Endothelial cell of umbilical vein (primary cell): ENCODE measurements at regions not wholly inside any gene's neighbourhood (a gene's known extent, or its start where the extent isn't known, plus 50 kb on each side); places are given as distances from the start of the nearest gene placed in this dataset.

Experiments
- BruUV-seq: library from RNA; stranded (reverse); fragments of 400-500 nt; replicated peaks from 2 replicates; lab custom pipeline; 2021; lab: Mats Ljungman, UMichigan
- CTCF ChIA-PET: fragments of 300-600, 350-600 bp; sonication (Branson Sonifier 250); formaldehyde crosslinking; loops from one replicate; lab custom pipeline; 2021; ENCODE audit warnings: antibody characterized with exemption, inconsistent platforms; lab: Charles Lee
- POLR2A ChIA-PET: fragments of 300-600, 350-600 bp; sonication (Branson Sonifier 250); formaldehyde crosslinking; loops from one replicate; lab custom pipeline; 2021; ENCODE audit warnings: antibody characterized with exemption, inconsistent platforms; lab: Charles Lee
- DNase-seq: peaks from one replicate; pipeline ENCODE4 v3.0.0-alpha.2; 2011; ENCODE audit warnings: low read depth, low spot score
- FAIRE-seq: peaks from 2 replicates; lab custom pipeline; 2011; peaks lifted over from hg19 to GRCh38; lab: Jason Lieb, UNC
- H2AFZ ChIP-seq: 2 replicates; pipeline ENCODE4 v1.6.0; 2012; ENCODE audit warnings: low read depth, low read length, control low read depth, inconsistent platforms
- H3K27ac ChIP-seq: 2 replicates; pipeline ENCODE4 v1.5.1; 2011; ENCODE audit warnings: low read depth, mild to moderate bottlenecking, control low read depth, low read length, moderate library complexity; ENCODE audit not compliant: insufficient read depth
- H3K27me3 ChIP-seq, 2 experiments: 2 replicates each; pipeline versions ENCODE4 v1.6.0 to v1.6.1; 2011; ENCODE audit warnings: low read length in 2 of 2, mixed read lengths in 1 of 2; ENCODE audit not compliant: control insufficient read depth in 2 of 2, insufficient read depth in 2 of 2
- H3K36me3 ChIP-seq, 2 experiments: 2 replicates in 1 of 2; 3 replicates in 1 of 2; pipeline ENCODE4 v1.5.1; 2011; ENCODE audit warnings: low read length in 2 of 2, mild to moderate bottlenecking in 1 of 2, moderate library complexity in 1 of 2; ENCODE audit not compliant: control insufficient read depth in 2 of 2, insufficient read depth in 2 of 2; ENCODE audit errors: extremely low read depth in 1 of 2
- H3K4me1 ChIP-seq: 3 replicates; pipeline ENCODE4 v1.5.1; 2011; ENCODE audit warnings: mild to moderate bottlenecking, low read length; ENCODE audit not compliant: control insufficient read depth, insufficient read depth; ENCODE audit errors: extremely low read depth
- H3K4me2 ChIP-seq: 2 replicates; pipeline ENCODE4 v1.6.1; 2011; ENCODE audit warnings: low read length, control low read depth, mixed read lengths; ENCODE audit not compliant: insufficient read depth
- H3K4me3 ChIP-seq, 3 experiments: fragments of 200-600 bp in 1 of 3; sonication (generic), shearing (Covaris generic) in 1 of 3; replicated peaks in 1 of 3; 2 replicates each; pipeline ENCODE4 v1.5.1; 2011 to 2016; ENCODE audit warnings: control low read depth in 3 of 3, low read length in 3 of 3, mild to moderate bottlenecking in 2 of 3, inconsistent platforms in 1 of 3, low read depth in 1 of 3, moderate library complexity in 1 of 3; ENCODE audit not compliant: insufficient read depth in 1 of 3
- H3K79me2 ChIP-seq: 2 replicates; pipeline ENCODE4 v1.6.0; 2012; ENCODE audit warnings: low read length, inconsistent platforms; ENCODE audit not compliant: control insufficient read depth, insufficient read depth
- H3K9ac ChIP-seq: replicated peaks from 2 replicates; pipeline ENCODE3; 2011; ENCODE audit warnings: low read length, control low read depth; ENCODE audit not compliant: insufficient read depth; ENCODE audit errors: extremely low read depth
- H3K9me1 ChIP-seq: replicated peaks from 3 replicates; pipeline ENCODE4 v1.6.0; 2011; ENCODE audit warnings: mild to moderate bottlenecking, low read length; ENCODE audit not compliant: control insufficient read depth, insufficient read depth; ENCODE audit errors: extremely low read depth
- H3K9me3 ChIP-seq: replicated peaks from 2 replicates; pipeline ENCODE4 v1.5.1; 2012; ENCODE audit warnings: low read length, inconsistent platforms; ENCODE audit not compliant: control insufficient read depth, insufficient read depth
- H4K20me1 ChIP-seq: replicated peaks from 2 replicates; pipeline ENCODE3; 2011; ENCODE audit warnings: mild to moderate bottlenecking, low read length; ENCODE audit not compliant: control insufficient read depth, insufficient read depth; ENCODE audit errors: extremely low read depth
- CTCF ChIP-seq, 2 donors: IDR thresholded peaks; 1 replicate in 1 of 2; 2 replicates in 1 of 2; pipeline ENCODE4 v1.5.1; 2011; ENCODE audit warnings: low read length in 2 of 2, mild to moderate bottlenecking in 2 of 2, moderate library complexity in 2 of 2, control low read depth in 1 of 2, inconsistent platforms in 1 of 2, low read depth in 1 of 2; ENCODE audit not compliant: insufficient read depth in 1 of 2; ENCODE audit errors: extremely low read depth in 1 of 2
- EZH2 ChIP-seq: IDR thresholded peaks from 2 replicates; pipeline ENCODE4 v1.6.1; 2012; ENCODE audit warnings: borderline replicate concordance, low read depth, mild to moderate bottlenecking, moderate library complexity, low read length, inconsistent platforms; ENCODE audit not compliant: severe bottlenecking
- FOS ChIP-seq: IDR thresholded peaks from 2 replicates; pipeline ENCODE4 v1.6.1; 2011; ENCODE audit warnings: mild to moderate bottlenecking, low read length, moderate library complexity, borderline replicate concordance; ENCODE audit not compliant: insufficient read depth
- GATA2 ChIP-seq: IDR thresholded peaks from 2 replicates; pipeline ENCODE4 v1.7.0; 2011; ENCODE audit warnings: low read depth, mild to moderate bottlenecking, moderate library complexity, mixed read lengths, low read length; ENCODE audit not compliant: insufficient read length, insufficient read depth
- JUN ChIP-seq: IDR thresholded peaks from 2 replicates; pipeline ENCODE4 v1.6.1; 2011; ENCODE audit warnings: borderline replicate concordance, low read depth; ENCODE audit not compliant: insufficient read length, insufficient read depth
- MAX ChIP-seq: IDR thresholded peaks from 2 replicates; pipeline ENCODE4 v1.6.1; 2011; ENCODE audit not compliant: insufficient read depth, insufficient read length
- MYC ChIP-seq: IDR thresholded peaks from one replicate; pipeline ENCODE4 v1.6.1; 2011; ENCODE audit warnings: mild to moderate bottlenecking, low read depth, low read length
- POLR2A ChIP-seq: IDR thresholded peaks from 2 replicates; pipeline ENCODE4 v1.6.1; 2012; ENCODE audit warnings: low read depth, mild to moderate bottlenecking, control low read depth, low read length
- POLR2AphosphoS5 ChIP-seq: IDR thresholded peaks from 2 replicates; pipeline ENCODE4 v1.6.1; 2012; ENCODE audit warnings: low read depth, mild to moderate bottlenecking, control low read depth, low read length, moderate library complexity; ENCODE audit not compliant: insufficient read depth
- dilution Hi-C: fragments of 300-500 bp; cut with MboI; formaldehyde crosslinking; loops from one replicate; pipeline ENCODE4 v1.15.0; 2019; ENCODE audit warnings: low sequenced_read_pairs; ENCODE audit not compliant: extremely low pct_ligation_motif_present
- intact Hi-C: fragments of 100-400 bp; cut with micrococcal nuclease; formaldehyde crosslinking; loops from one replicate; pipeline ENCODE4 v1.10.0; 2022

- H3K79me2 ChIP-seq = no peaks in the 10 kb centered on the region
- H3K4me2 ChIP-seq = no peak overlapping the region
- no peaks in the 10 kb centered on the region for H3K36me3 ChIP-seq
- TF ChIP-seq MAX (no peak), MYC (no peak), JUN (no peak), POLR2A (no peak), GATA2 (no peak), POLR2AphosphoS5 (no peak), EZH2 (no peak), FOS (no peak)
- no peak overlapping the region for H3K27ac ChIP-seq
- no peaks in the 10 kb centered on the region for H3K4me1 ChIP-seq
- DNase-seq (no peak), FAIRE-seq (no peak)
- ChIA-PET POLR2A (no interaction called here), CTCF (no interaction called here)
- H3K9me1 ChIP-seq = no peaks in the 10 kb centered on the region
- intact Hi-C loops (no loop called here), dilution Hi-C loops (no loop called here)
- H2AFZ ChIP-seq = no peak overlapping the region
- no peak overlapping the region for H3K4me3 ChIP-seq
- no TSS peak for BruUV-seq
- no peaks in the 10 kb centered on the region for H3K27me3 ChIP-seq
- H4K20me1 ChIP-seq = no peaks in the 10 kb centered on the region
- no peak overlapping the region for H3K9ac ChIP-seq
- H3K9me3 ChIP-seq = peaks cover 2% of the 10 kb centered on the region
Observed at GRCh38 chr2:2806711-2807110, 475.6 kb upstream of the MYT1L start.

- dilution Hi-C loops = no loop called here
Observed at GRCh38 chr2:2805263-2805662, 474.2 kb upstream of the MYT1L start.

More at GRCh38 chr2:2805263-2805662, 474.2 kb upstream of the MYT1L start:
- no peaks in the 10 kb centered on the region for H3K9me1 ChIP-seq
- H3K4me3 ChIP-seq = no peak overlapping the region
- intact Hi-C loops = no loop called here
- no peaks in the 10 kb centered on the region for H3K79me2 ChIP-seq
- CTCF ChIA-PET = no interaction called here
- H3K4me1 ChIP-seq = no peaks in the 10 kb centered on the region
- H3K27me3 ChIP-seq = no peaks in the 10 kb centered on the region
- FAIRE-seq (no peak), DNase-seq (no peak)
- no peak overlapping the region for H3K9ac ChIP-seq
- H4K20me1 ChIP-seq = no peaks in the 10 kb centered on the region
- no peak overlapping the region for H3K4me2 ChIP-seq
- TF ChIP-seq MAX = no peak
- TF ChIP-seq MYC = no peak
- TF ChIP-seq FOS = no peak
- no peak for TF ChIP-seq GATA2
- TF ChIP-seq EZH2 = no peak
- TF ChIP-seq CTCF (IDR thresholded peaks at IDR 0.05; ENCODE audit: extremely low read depth in 1 of 2, insufficient read depth in 1 of 2, low read depth in 1 of 2, low read length in 2 of 2) = no peak
- no peak for TF ChIP-seq JUN
- no peak for TF ChIP-seq POLR2AphosphoS5
- TF ChIP-seq POLR2A = no peak
- no peaks in the 10 kb centered on the region for H3K36me3 ChIP-seq
- POLR2A ChIA-PET = no interaction called here
- peaks cover 2% of the 10 kb centered on the region for H3K9me3 ChIP-seq
- no peak overlapping the region for H2AFZ ChIP-seq
- no peak overlapping the region for H3K27ac ChIP-seq
- BruUV-seq = no TSS peak
